IPS-18c (cell line): ENCODE measurements at regions not wholly inside any gene's neighbourhood (a gene's known extent, or its start where the extent isn't known, plus 50 kb on each side); places are given as distances from the start of the nearest gene placed in this dataset.
"Not testable (repeated sequence)": the region's sequence is repeated elsewhere in the genome, so short reads cannot be mapped to it uniquely, and the experiment has no call there.

Source experiments
- H3K4me3 ChIP-seq: 2 replicates; pipeline ENCODE4 v1.7.0; 2013; ENCODE audit warnings: low read depth, mild to moderate bottlenecking, low read length, moderate library complexity; ENCODE audit not compliant: insufficient read depth
- H3K9me3 ChIP-seq: one replicate; pipeline ENCODE4 v1.6.1; 2013; ENCODE audit warnings: mild to moderate bottlenecking, low read length, moderate library complexity; ENCODE audit not compliant: control insufficient read depth, insufficient read depth

DNA sequence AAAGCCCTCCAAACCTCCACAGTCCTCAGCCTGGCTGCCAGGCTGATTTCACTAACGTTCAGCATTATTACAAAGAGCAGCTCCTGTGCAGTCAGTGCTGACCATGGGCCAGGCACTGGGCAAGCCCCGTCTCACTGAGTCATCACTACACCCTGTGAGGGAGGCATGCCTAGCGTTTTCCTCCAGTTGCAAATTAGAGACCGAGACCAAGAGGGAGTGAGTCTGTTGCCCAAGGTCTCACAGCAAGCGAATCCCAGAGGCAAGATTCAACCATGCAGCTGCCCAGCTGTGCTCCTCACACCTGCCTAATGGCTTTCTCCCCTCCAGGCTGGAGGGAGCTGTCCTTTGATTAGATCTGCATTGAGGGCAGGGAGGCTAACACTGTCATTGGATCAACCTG, 229.3 kb upstream of the LHX5 start:
- H3K4me3 ChIP-seq = no peak overlapping the region
- no peaks in the 10 kb centered on the region for H3K9me3 ChIP-seq

DNA sequence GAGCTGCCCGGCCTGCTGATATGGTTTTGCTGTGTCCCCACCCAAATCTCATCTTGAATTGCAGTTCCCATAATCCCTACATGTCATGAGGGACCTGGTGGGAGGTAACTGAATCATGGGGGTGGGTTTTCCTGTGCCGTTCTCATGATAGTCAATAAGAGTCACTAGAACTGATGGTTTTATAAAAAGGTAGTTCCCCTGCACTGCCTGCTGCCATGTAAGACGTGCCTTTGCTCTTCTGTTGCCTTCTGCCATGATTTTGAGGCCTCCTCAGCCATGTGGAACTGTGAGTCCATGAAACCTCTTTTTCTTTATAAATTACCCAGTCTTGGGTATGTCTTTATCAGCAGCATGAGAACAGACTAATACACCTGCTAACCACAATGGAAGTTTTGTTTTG, 228.3 kb upstream of the LHX5 start:
- H3K9me3 ChIP-seq, H3K4me3 ChIP-seq: not testable (repeated sequence)

DNA sequence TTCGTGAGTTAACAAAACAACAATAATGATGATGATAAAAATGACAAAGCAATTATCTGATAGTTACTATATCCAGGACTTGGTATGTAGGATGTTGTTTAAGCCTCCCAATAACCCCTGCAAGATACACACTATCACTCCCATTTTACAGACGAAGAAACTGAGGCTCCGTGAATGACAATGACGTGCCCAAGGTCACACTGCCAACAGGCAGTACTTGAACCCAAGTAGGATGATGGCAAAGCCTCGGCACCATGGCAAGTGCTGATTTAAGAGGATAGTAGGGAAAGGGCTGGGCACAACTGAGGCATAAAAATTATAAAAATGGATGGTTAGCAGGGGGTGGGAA, 226.8 kb upstream of the LHX5 start:
- no peak overlapping the region for H3K4me3 ChIP-seq
- no peaks in the 10 kb centered on the region for H3K9me3 ChIP-seq

- Histone ChIP-seq H3K9me3 (no peaks in the 10 kb centered on the region), H3K4me3 (no peak overlapping the region)
These were observed 226.2 kb upstream of the LHX5 start for GRCh38 chr12:113697651-113698509.

GRCh38 chr12:113697104-113697503, 225.4 kb upstream of the LHX5 start:
- H3K4me3 ChIP-seq = no peak overlapping the region
- no peaks in the 10 kb centered on the region for H3K9me3 ChIP-seq

- H3K4me3 ChIP-seq = no peak overlapping the region
- no peaks in the 10 kb centered on the region for H3K9me3 ChIP-seq
These were observed 222.0 kb upstream of the LHX5 start for GRCh38 chr12:113693693-113694092.

GRCh38 chr12:113689047-113689610, 217.5 kb upstream of the LHX5 start:
- H3K4me3 ChIP-seq = no peak overlapping the region
- H3K9me3 ChIP-seq = no peaks in the 10 kb centered on the region

GRCh38 chr12:113688313-113688712, 216.6 kb upstream of the LHX5 start:
- H3K9me3 ChIP-seq = no peaks in the 10 kb centered on the region
- H3K4me3 ChIP-seq = no peak overlapping the region

- no peak overlapping the region for H3K4me3 ChIP-seq
- H3K9me3 ChIP-seq = no peaks in the 10 kb centered on the region
These were observed 213.5 kb upstream of the LHX5 start for GRCh38 chr12:113684908-113685782.

- H3K9me3 ChIP-seq = no peaks in the 10 kb centered on the region
- H3K4me3 ChIP-seq = no peak overlapping the region
These were observed 212.6 kb upstream of the LHX5 start for GRCh38 chr12:113684053-113684907.

DNA sequence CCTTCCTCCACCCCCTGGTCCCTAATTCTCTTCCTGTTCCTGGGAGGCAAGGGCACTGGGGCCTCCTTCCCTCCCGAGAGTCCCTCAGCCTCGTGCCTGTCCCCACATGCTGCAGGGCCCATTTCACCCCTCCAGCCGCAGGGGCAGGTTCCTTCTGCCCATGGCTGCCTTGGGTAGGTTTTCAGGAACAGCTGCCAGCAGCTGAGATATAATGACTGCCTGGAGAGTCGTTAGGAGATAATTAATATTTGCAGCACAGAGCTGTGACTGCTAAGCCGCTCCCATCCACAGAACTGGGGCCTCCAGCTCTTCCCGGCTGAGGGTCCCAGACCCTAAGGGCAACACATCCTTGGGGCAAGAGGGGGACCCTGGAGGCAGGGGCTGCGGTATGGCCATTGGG, 211.9 kb upstream of the LHX5 start:
- no peak overlapping the region for H3K4me3 ChIP-seq
- H3K9me3 ChIP-seq = no peaks in the 10 kb centered on the region

DNA sequence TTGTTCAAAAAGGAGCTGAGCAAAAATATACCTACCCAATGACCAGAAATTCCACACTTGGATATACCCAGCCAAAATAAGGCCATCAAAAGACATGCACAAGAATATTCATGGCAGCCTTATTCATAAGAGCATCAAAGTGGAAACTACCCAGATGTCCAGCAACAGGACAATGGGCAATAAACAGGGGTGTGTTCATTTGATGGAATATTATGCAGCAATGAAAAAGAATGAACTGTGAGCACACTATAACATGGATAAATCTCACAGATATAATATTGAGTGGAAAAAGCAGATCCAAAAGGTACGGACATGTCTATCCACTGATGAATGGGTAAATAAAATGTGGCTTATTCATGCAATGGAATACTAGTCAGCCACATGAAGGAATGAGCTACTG, 209.2 kb upstream of the LHX5 start:
- Histone ChIP-seq H3K9me3 (no peaks in the 10 kb centered on the region), H3K4me3 (no peak overlapping the region)

DNA sequence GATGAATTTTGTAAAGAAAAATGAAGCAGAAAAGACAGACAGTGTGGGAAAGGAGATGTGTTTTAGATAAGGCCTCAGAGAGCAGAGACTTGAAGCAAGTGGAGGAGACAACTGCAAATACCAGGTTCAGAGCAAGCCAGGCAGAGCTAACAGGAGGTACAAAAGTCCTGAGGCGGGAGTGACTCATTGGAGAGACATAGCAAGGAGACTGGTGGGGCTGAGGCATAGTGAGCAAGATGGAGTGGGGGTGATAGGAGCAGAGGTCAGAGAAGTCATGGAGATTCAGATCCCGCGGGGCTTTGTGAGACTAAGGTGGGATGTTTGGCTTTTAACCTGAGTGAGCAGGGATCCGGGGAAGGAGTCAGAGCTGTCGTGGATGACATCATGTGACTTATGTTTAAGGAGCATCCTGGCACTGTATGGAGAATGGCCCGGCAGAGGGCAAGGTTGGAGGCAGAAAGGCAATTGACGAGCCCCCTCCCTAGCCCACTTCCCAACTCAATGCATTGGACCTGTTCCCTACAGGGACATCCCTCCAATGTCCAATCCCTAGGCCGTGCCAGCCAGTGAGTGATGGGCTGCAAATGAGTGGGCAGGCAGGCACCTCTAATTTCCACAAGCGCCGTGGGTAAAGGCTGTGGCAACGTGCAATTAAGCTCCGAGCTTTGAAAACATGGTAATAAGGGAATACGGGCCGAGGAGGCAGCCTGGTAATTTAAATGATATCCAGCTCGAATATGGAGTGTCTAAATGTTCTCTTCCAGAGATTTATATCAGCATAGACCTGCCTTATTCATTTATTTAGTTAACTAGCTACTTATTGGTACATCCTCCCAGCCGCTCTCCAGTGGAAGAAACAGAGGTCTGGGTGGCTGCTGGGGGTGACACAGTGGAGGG, 206.8 kb upstream of the LHX5 start:
- H3K4me3 ChIP-seq = no peak overlapping the region
- H3K9me3 ChIP-seq = no peaks in the 10 kb centered on the region

DNA sequence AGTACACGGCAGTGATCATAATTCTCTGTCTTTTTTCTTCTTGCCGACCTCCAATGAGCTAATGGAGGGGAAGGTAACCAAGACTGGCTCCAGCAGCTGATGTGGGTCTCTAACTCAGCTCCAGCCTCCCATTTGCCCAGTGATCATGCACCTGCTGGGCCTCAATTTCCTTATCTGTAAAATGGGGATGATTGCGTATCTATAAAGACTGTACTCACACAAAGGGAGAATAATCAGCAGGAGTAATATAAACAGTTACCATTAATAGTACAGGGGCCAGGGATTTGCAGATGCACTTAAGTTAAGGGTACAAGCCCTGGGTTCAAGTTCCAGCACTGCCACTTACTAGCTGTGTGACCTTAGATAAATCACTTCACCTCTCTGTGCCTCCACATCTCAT, 204.9 kb upstream of the LHX5 start:
- Histone ChIP-seq H3K9me3 (no peaks in the 10 kb centered on the region), H3K4me3 (no peak overlapping the region)

DNA sequence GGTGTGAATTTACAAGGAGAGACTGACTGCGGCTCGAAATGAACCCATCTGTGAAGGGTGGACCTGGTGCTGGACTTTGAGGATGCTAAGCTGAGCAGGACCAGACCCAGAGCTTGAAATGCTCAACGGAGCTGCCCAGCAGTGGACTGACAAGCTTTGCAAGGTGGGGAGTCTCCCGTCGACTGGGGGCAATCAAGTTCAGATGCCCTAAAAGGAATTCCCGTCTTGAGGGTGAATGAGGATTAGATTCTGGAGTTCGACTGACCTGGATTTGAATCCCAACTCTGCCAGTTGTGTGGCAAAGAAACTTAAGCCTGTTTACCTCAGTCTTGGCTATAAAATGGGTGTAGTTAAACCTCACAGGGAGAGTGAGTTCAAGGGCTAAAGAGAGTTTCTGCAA, 204.4 kb upstream of the LHX5 start:
- Histone ChIP-seq H3K4me3 (no peak overlapping the region), H3K9me3 (no peaks in the 10 kb centered on the region)

- Histone ChIP-seq H3K9me3 (no peaks in the 10 kb centered on the region), H3K4me3 (no peak overlapping the region)
These were observed 203.3 kb upstream of the LHX5 start for GRCh38 chr12:113674996-113675395.
